CD4-positive, alpha-beta T cell treated with Interleukin-17A for 4 hours (primary cell): ENCODE measurements at regions not wholly inside any gene's neighbourhood (a gene's known extent, or its start where the extent isn't known, plus 50 kb on each side); places are given as distances from the start of the nearest gene placed in this dataset.

Experiments used
- DNase-seq: peaks from one replicate; pipeline ENCODE4 v3.0.0-alpha.2; 2020; ENCODE audit warnings: mixed read lengths

DNA sequence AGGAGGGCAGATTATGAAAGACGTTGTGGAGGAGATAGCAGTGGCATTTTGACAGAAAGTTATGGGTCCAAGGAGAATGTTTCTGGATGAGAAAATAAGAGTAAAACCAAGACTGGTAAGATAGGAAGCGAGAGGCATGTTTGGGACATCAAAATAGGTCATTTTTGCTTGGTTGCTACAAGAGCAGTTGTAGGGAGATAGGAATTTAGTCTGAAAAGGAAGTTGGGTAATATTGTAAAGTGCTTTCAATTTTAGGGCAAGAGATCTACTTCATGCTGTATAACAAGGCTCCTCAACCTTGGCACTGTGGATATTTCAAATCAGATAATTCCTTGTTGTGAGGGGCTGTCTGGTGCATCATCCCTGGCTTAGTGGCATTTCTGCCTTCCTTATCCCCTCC lies 118.0 kb upstream of the DPH6 start:
- no peak for DNase-seq

DNA sequence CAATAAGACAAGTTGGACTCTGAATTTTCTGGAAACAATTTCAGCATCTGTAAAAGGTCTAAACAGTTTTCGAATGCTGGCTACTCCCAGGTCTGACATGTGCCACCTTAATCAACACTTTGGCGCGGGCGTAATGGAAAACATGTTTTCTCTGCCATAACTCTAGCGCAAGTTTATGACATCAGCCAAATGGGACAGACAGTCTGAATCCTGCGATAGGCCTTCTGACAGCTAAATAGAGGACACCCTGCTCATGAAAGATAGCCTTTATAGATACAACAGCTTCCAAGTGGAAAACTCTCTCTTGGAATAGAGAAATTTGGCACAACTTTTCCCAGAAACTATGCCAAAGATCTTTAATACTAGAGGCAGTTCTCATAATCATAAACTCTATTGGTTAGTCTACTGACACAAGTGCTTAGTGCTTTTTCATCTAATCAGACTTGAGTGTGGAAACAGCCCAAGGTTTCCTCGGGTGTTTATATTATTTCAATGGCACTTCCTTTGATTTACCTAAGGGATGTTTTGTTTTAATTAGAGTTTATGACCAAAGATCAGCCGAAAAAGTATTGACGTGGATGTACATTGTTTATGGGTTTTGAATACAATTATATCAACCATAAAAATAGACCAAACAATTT lies 120.1 kb upstream of the DPH6 start:
- no peak for DNase-seq

DNA sequence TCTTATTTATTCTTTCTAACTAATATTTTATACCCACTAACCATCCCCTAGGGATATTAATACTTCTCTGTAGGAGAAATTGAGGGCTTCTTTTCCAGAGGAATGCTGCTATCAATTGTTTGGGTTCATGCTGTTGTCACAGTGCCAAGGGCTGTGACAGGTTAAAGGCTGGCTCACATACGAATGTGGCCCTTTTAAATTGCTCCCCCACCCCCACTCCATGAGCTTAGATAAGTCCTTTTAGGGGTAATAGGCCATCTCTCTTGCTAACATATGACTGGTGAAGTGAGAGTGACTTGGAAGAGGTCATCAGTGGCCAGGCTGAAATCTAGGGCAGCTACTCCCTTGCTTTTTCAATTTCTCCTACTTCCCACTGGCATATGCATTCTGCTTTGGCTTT lies 121.9 kb upstream of the DPH6 start:
- no peak for DNase-seq

DNA sequence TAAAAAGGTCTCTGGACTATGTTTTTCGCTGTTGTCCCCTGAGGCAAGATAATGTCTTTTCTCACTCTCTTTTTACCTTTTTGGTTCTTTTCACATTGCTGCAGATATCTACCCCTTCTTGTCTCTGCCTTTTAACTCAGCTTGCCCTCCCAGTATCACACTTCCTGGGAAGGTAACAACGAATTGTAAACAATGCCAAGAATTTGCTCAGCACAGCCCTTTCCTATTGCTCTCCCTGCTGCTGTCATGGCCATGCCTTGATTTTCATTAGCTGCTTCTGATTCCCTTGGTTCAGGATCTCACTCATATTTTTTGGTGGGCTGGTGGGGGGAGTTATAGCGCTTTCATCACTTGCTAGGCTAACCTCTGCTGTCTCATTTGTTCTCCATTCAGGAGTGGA lies 123.1 kb upstream of the DPH6 start:
- no peak for DNase-seq

DNA sequence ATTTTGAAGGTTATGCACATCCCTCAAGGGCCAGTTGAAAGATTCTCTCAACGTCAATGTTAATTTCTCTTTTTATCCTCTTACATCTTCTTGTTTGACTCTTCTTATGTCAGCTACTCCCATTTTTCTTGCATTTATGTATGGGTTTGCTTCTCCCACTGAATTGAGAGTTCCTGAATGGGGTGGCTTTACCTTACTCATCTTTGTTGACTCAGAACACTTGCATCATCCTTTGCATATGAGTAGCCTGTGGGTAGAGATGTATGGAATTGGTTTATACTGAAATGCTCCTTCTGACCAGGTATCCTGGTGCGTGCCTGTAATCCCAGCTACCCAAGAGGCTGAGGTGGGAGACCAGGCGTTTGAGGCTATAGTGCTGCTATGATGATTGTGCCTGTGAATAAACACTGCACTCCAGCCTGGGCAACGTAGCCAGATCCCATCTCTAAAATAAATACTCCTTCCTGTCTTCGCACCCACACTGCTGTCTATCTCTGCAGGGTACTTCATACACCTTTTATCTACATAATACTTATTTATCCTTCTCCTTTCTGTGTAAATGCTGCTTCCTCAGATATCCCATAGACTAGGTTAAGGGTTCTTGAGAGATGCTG lies 123.6 kb upstream of the DPH6 start:
- no peak for DNase-seq

DNA sequence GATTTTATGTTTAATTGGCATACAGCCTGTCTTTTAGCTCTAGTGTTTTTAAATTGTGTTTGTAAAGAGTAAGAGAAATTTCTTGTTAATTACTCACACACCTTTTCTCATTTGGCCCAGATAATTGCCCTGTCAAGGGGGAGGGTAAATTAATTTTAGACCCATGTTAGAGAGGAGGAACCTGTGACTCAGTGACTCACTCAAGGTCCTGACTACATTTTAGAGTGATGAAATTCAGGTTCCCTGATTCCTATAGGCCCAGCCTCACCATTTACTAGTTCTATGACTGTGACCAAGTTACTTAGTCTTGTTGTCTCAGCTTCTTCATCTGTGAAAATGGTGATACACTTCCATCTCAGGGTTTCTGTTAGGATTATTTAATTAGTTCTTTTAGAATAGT lies 125.2 kb upstream of the DPH6 start:
- DNase-seq: no peak

DNA sequence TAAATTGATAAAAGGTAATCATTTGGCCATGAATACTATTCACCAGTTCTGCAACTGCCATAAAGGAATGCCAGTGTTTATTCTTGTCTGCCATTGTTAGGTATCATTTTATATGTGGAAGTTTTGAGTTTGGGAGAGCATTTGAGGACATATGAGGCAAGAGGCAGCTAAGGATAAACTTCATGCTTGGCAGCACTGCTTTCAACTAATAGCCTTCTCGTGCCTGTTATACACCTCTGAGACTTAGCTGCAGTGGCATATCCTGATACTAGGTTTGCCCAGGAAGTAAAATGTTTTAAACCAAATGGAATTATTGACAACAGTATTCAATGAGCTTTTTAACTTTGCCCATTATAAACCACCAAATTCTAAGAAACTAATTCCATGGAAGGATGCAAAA lies 126.0 kb upstream of the DPH6 start:
- no peak for DNase-seq

DNA sequence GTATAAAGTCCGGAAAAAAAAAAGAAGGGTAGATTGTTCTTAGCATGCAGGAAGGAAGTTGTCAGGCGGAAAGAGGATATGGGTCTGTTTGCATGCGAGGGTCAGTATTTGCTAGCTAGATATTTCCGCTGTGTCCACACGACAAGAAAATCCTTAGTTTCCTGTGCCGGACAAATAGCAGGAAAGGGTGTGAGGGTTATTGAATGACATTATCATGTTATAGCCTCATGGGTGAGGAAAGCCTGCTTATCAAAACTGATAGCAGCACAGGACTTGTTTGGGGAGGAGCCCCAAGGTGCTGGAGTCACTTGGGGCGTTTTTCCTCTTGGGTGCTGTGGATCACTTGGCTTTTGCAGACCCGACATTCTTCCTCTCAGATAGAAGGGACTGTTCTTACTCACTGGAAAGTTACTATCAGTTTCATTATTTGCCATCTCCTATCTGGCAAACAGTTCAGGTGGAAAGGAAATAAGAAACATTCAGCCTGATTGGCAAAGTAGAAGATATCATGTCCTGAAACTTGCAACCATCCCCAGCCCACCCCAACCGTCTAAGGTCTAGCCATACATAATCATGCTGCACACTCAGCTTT lies 127.2 kb upstream of the DPH6 start:
- DNase-seq: no peak

DNA sequence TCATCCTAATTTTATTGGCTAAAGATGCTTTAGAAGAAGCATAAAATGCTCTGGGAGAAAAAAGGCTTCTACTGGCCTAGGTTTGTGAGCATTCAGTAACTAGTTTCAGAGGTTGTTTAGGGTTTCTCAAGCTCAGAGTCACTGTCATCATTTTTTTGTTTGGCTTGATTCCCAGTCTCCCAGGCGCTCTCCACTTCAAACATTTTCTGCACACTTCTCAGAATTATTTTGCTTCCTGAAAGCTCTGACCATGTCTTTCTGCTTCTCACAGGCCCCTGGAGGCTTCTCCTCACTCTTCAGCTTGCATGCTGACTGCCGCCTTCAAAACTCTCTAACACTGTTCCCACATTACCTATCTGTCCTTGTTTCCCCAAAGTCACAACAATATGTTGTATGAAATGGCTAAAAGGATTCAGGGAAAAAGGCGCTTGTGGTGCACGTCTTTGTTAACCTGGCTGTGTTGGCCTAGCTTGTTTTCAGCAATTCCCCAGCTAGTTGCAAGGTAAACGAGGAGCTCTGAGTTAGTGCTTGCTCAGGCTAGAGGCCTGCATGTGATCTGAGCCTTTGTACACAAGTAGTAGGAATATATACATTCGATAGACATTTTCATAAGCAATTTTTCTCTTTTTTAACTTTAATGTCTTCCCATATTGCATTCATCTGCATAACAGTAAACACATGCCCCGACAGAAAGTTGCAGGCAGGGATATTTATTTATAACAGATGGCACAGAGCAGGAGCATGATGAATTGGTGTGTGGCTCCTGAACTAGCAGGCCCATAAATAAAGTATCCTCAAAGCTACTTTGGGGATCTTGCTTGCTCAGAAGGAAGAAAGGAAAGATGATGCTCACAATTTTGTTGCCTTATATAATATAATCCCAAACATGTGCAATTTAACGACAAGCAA lies 129.2 kb upstream of the DPH6 start:
- no peak for DNase-seq

DNA sequence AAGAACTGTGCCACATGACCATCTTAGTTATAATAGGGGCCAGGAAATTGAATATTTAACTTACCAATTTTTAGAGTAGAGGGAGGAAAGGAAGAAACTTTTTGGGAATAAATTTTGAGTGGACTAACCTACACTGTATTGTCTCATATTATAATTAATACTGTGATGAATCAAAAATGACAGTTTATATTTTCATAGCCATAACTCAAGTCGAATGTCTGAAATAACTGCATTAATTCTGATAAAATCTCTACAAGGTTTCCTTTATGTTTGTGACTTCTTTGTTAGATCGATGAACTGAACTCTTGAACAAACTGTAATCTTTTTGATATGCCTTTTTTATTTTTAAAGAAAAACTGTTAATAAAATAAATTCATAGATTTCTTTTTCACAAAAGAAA lies 132.8 kb upstream of the DPH6 start:
- DNase-seq: no peak

DNA sequence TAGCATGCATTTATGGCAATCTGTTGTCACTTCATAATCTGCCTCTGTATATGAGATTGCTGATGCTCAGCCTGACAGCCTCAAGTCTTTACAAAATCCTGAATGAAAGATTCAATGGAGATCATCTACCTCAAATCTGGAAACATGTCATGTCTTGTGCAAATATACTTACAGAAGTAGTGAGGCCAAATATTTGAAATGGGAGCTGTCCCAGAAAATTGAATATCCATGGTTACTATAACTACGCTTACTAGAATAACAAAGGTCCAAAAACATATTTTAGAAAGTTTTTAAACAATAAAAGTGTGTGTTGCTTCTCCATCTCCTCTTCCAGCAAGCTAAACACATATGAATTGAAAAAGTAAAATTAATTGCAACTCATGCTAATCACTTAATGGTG lies 133.2 kb upstream of the DPH6 start:
- DNase-seq: no peak

DNA sequence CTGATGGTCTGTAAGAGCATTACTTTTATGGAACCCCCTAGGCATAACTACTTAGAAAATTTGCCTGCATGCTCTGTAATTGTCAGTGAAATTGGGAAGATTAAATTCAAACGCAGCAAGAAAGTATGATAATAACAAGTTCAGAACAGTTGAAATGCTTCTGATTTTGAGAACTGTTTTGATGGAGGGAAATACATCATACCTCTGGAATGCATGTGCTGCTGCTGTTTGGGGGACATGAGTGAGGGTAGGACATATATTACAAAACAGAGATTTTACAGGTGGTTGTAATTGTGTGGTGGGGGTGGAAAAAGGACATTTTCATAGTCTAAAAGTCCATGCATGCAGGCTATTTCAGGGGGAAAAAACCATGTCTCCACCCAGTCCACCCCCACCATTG lies 135.0 kb upstream of the DPH6 start:
- DNase-seq: no peak

DNA sequence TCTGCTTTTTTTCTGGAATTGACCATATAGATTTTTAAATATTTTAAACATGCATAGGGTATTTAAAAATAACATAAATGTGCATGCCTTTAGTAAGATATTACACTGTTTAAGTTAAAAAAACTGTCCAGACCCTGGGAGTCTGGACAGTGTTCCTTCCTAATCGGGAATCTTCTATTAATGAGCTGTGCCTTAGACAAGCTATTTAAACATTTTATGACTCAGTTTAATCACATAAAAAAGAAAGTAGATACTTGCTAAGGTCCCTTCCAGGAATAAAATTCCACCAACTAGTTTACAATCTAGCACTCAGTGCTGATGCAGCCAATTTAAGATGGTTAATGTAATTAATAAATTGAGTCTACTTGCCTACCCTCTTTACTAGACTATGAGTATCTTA lies 140.4 kb upstream of the DPH6 start:
- no peak for DNase-seq

DNA sequence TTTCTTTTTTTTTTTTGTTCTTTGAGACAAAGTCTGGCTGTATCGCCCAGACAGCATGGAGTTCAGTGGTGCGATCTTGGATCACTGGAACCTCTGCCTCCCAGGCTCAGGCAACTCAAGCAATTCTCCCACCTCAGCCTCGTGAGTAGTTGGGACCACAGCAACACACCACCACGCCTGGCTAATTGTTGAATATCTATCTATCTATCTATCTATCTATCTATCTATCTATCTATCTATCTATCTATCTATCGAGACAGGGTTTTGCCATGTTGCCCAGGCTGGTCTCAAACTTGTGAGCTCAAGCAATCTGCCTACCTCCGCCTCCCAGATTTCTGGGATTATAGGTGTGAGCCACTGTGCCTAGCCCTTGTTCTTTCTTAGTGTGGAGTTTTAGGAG lies 143.3 kb upstream of the DPH6 start:
- no peak for DNase-seq

DNA sequence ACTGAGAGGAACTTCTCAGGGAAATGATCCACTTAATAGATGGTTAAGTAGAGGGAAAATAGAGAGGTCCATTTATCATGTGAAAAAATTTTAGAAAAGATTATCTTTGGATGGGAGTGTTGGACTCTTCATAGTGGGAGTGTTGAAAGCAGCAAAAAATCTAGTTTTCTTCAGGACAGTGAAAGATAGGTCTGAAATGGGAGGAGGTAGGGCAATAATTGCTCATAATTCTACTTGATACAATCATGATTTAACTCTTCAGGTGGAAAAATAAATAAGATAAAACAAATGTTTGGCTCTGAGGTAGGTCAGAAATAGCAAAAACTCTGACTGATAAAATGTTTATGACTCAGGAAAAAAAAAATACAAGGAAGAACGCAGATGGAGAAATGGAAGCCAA lies 144.1 kb upstream of the DPH6 start:
- no peak for DNase-seq

DNA sequence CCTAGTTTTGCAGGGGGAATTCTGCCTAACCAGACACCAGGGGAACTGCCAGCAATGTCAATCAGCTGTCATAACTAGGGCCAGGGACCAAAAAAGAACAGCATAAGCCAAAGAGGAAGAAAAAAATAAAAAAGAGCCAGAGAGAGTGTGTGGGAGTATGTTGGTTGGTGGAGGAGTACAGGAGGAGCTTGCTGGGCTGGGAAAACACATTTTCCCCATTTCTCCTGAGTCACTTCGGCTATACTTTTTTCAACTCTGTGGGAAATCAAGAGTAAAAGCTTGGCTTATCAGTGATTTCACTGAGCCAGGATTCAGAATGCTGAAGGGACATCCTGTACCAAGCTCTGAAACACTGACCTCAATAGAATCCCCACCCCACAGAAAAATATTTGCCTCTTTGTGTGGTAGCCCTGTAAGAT lies 144.7 kb upstream of the DPH6 start:
- DNase-seq: no peak

DNA sequence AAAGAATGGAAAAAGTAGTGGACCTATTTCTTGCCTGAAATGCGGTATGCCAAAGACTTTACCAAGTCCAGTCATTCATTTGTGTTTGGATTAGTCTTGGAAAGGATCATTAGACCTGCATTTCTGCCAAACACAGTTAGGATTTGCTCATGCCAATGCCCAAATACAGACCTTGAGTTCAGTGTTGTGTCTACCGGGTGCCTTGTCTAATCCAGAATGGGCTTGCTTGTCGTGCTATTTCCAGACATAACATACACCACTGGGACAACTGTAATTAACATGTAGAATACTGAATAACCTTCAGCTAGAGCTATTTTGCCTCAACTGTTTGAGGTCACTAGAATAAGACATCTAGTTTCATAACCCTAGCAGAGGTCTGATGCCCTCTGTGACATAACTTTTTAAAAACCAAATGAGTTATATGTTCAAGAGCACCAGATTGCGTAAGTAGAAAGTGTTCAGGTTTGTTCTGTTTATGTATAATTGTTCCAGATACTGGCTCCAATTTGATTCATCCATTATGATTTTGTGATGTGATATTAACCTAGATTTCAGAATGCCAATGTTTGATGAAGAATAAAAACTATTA lies 145.3 kb upstream of the DPH6 start:
- no peak for DNase-seq

DNA sequence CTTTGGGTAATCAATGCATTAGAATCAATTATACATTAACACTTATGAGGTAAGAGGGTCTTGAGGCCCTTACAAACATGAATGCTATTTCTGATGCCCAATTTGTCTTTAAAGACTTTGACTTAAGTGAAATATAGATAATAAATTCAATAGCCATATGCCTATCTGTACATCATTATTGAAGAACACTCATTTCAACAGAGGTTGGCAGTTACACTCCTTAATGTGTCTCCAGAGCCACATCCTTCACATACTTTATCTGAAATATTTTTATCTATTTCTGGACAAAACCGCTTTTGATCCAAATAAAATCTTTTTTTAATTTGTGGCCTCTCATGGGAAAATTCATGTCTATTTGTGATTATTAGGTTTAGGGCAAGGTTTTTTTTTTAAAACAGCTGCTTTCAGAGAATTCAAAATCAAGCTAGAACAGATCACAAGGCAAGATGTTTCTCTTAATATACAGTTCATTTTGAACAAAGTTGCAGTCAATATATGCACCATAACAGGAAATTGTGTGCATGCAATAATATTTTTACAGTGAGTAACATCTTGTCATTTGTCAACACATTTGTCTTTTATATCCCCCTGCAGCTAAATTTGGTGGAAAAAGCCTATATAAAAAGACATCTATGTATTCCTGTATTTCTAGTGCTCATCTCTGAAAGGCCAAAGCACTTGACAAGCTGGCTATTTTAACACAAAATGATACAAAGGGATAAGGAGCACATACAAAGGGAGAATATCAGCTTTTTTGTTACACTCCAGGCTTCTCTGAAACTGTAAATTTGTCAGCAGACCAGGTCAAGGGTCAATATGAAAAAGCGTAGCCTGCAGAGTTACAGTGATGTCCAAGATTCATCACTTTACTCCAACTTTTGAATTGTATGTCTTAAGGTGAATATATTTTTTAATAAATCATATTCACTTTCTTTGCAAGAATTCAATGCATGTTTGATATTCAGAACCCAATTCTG lies 146.2 kb upstream of the DPH6 start:
- DNase-seq: no peak

DNA sequence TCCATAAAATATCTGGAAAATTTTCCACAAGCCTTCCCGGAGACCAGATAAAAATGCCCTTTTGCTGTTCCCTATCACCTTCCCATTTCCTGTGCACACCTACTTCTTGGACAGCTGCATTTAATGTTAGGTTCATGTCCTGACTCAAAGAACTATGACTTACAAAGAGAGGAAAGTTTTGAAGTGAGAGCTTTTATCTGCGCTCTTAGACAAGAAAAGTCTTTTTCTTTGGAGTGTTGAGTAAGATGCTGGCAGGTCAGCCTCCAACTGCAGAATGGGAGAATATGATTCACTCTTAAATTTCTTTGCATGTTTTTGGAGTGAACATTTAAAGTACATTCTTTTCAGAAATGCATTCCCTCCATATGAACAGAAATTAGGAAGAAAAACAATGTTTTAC lies 147.3 kb upstream of the DPH6 start:
- no peak for DNase-seq

DNA sequence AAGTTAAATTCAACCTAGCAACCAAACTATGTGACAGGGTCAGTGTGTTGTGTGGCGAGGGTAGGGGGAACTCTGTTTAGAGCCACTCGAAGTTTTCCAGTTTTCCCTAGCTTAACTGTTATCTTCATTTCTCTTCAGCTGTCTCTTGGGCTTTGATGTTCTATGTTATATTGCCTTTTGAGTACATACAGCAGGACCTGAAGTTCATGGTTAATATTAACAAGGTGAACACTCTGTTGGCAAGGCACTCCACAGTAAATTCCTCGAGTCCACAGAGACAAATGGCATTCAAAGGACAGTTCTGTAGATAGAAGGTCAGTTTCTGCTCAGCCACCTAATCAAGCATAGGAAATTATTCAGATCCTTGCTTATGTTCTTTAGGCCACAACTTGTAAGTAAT lies 147.9 kb upstream of the DPH6 start:
- no peak for DNase-seq

DNA sequence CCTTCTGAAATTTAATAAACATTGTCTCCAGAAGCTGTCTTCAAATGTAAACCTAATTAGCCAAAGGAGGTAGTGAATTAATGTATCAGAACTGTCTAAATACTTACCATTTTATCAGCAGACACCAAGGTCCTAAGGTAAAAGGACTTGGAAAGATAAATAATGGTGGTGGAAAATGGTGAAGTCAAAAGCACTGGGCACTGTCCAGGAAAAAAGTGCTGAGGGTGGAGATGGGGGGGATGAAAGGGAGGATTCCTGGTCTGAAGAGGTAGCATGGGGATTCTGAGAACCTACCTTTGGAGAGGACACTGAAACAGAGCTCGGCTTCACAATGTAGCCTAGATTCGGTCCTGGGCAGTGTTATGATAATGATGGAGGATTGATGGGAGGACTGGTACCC lies 149.0 kb upstream of the DPH6 start:
- DNase-seq: no peak

DNA sequence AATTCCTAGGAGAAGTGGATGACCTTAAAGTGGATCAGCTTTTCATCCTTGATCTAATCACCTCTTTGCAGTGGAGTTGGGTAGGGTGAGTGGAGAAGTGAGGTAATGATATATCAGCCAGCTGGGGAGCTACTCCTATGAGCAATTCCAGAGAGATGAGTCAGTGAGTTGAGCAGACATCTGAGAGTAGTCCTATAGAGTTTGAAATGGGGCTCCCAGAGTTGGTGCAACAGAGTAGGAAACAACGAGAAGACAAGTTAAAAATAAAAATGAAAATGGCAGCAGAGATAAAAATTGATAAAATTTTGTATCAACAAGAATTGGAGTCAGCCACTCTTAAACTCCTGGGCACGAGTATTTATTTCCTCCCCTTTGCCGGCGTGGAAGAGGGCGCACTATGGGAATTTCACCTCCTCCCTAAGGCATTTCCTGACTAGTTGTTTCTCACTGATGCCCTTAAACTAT lies 150.8 kb upstream of the DPH6 start:
- DNase-seq: no peak
